IPS DF 4.7 (cell line): ENCODE measurements at regions not wholly inside any gene's neighbourhood (a gene's known extent, or its start where the extent isn't known, plus 50 kb on each side); places are given as distances from the start of the nearest gene placed in this dataset.

Source experiments
- DNase-seq: peaks from one replicate; pipeline ENCODE4 v3.0.0-alpha.2; 2013; ENCODE audit warnings: low spot score; ENCODE audit errors: extremely low read depth

DNA sequence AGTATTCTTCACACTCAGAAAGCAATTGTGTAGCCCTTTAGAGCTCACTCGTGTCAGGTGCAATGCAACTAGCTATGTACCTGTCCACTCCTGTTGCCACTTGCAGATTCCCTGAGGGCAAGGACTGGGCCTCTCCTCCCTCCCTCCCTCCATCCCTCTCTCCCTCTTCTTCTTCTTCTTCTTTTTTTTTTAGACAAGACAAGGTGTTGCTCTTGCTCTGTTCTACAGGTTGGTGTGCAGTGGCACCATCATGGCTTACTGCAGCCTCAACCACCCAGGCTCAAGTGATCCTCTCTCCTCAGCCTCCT, 119.7 kb downstream of the ACKR3 start:
- no peak for DNase-seq

DNA sequence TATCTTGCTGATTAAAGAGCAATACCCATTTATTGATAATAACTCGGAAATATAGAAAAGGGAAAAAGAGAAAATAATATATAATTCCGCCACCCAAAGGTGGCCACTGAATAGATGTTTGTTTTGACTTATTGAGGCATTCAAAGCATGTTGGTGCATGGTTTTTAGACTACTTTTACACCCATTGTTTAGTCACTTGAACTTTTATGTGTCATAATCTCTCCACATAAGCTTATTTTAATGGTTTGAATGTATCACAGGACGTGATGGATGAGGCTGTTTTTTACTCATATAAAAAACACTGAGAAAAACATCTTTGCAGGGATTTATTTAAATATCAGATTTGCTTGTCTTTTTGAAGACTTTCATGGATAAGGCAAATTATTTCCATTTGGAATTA, 120.4 kb downstream of the ACKR3 start:
- DNase-seq, result no peak

DNA sequence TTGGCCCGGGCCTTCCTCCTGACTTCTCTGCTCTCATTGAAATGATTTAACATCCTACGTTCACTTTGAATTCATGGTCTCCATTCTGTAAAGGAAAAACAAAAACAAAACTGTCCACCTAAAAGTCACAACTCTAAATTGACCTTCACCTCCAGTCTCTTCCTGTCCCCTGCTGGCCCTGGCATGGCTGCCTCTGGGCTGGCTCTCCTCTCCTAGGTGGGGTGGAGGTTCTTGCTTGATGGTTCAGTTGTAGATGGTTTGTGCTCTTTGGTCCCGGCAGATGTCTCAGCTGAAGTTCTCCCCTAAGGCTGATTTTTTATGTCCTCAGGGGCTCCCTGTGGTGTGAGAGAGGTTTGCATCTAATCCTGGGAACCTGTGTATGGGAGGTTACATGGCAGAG, 121.1 kb downstream of the ACKR3 start:
- DNase-seq, result no peak

DNA sequence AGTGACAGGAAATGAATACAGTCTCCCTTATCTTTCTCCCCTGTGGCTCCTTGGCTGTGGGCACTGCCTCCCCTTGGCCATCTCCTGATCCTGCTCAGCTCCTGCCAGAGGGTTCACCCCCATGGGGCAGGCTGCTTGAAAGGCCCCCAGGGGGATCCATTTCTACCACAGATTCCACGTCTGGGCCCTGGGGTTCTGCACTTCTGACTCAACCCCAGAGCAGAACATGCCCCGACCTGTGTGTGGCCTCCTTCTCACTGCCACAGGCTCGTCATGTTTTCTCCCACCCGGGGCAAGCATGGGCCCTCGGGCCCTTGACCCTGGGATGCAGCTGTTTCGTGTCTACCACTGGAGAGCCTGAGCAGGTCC, 122.2 kb downstream of the ACKR3 start:
- DNase-seq, result no peak

DNA sequence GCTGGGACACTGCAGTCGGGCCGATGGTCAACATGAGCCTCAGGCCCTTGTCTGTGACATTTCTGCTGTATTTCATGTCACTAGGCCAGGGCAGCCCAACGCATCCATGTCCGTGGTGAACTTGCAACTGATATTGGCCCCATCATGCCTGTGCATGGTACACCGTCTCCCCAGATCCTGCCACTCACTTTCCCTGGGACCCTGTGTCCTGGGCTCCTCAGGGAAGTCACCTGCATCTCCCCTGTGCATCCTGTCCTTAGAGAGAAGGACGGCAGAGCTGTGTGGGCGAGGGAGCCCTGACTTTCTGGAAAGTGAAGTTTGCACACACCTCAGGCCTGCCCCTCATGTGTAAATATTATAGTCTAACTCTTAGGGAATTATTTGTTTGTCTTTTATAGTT, 123.3 kb downstream of the ACKR3 start:
- no peak for DNase-seq

DNA sequence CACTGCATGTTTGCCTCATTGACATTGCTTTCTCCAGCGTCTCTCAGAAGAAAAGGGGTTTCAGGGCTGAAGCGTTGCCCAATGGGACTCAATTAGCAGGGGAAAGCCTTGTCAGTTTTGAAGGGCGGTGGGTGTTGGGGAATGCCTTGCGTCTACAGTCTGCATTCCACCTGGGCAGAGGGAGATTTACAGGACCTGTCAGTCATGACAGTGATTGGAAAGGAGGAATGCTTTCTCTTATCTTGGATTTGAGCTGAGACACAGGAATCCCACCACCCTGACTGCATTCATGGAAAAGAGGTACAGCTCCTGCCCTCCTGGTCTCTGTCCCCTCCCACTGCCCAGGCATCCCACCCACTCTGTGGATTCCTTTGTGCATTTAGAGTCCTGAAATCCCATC, 123.9 kb downstream of the ACKR3 start:
- DNase-seq, result no peak

DNA sequence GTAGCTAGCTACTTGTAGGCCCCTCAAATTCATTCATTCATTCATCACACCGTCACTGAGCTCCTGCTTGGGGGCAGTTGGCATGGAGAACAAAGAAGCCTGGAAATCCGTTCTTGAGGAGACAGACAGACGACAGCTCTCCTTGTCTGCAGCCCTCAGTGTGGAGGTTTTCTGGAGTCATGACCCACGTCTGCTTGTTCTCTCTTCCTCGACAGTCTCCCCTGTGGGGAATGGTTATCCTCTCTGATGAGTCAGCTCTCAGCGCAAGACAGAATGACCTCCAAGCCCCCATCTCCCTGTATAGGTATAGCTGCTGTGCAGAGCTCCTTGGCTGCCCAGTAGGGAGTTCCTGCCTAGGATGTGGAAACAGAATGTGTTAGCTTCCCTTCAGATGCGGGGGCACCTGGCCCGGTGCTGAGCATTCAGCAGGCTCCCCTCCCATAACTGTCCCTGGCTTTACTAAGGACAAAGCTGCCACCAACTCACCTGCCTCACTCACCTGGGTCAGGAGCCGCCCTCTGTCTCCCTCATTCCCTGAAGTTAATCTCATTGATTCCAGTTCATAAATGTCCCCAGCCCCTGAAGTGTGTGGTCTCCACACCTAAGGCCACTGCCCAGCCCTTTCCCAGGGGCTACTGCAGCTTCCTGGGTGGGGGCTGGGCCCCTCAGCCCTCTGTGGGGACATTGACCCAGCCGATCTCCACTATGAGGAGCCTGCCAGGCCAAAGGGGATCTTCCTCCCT, 124.7 kb downstream of the ACKR3 start:
- DNase-seq, result no peak

DNA sequence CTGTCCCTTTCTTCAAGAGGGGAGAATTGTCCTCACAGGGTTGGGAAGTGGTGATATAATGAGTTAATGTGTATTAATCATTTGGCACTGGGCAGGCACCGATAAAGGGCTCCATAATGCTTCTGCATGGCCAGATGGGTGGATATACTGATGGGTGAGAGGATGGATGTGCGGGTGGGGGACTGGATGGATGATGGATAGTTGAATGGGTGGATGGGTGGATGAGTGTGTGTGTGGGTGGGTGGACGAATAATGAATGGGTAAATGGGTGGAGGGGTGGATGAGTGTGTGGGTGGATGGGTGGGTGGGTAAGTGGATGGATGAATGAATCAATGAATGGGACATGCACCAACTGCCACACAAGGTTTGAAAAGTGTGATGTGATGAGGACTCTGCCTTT, 127.2 kb downstream of the ACKR3 start:
- DNase-seq, result no peak

DNA sequence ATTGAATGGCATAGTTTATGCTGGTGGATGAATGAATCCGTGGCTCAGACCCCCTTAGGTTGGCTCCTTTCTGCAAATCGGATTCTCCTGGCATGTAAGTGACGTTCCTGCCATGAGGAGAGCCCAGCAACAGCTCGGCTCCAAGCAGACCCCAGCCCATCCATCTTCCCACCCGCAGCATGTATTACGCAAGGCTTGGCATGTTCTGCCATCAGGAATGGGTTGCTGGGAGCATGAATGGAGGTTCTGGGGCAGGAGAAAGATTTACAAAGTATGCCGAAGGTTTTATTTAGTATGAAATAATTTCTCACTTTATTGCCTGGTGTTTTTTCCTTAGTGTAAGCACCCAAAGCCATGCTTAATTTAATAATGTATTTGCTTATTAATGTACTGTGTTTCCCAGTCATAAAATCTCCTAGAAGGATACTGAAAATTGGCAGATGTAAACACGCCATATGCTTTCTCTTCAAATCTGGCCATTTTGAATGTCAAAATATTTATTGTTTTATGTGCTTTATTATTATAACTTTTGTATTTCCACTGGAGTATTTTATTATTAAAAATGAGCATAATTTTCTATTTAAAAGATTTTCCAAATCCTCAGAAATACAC, 128.5 kb downstream of the ACKR3 start:
- DNase-seq, result no peak

DNA sequence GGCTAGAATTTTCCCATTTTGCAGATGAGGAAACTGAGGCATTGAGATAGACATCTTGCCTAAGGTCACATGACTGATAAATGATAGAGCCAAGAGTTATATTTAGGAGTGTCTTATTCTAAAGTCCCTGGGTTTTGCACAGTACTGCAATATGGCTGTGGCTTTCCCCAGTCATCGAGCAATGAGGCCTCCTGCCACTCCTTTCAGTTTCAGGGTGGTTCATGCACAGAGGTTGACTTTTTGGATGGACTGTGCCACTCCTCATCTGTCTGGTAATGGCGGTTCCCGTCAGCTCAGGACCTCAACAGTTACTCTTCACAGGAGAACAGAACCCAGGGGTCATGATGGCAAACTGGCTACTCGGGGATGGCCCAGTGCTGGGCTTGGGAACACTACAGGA, 131.1 kb downstream of the ACKR3 start:
- no peak for DNase-seq

DNA sequence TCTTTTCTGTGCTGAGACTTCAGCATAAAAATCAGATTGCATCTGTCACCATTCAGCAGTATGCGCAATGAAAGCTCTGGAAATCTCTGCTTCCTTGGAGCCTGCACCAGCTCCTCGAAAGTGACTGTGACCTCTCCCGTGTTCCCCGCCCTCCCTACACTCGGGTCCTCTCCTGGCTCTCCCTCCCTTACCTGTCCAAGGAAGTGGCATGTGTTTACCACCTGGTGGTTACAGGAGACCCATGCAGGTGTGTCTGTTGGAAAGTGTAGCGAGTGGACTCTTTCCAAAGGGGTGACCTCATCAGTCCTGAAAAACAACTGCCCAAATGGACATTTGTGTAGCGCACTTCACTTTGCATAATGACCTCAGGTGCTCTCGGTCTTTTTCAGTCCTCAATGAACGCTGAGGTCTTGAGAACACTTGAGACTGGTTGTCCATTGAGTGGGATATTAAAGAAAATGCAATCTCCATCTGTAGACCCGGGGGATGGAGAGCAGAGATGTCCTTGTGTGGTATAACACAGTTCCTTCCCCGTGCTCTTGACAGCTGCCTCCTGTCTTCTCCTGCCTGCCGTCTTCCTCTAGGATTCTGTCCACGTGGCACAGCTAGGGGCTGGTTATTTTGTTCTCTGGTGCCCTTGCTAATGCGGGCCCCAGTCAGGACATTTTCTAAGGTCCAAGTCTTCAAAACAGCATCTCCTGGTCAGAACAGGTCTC, 133.2 kb downstream of the ACKR3 start:
- DNase-seq, result no peak

DNA sequence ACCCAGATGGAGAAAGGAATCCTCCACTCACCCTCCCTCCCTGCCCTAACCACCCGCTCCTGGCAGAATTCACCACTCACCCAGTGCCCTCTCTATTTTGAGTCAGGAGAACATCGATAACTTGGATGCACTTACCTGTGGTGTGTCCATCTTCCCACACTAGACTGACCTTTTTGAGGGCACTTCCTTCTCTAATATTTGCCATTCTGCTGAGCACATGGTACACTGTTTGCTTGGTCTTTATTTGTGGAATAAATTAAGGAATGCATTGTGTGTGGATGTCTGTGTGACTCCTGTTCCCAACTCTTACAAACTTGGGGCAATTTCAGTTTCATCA, 133.7 kb downstream of the ACKR3 start:
- no peak for DNase-seq

DNA sequence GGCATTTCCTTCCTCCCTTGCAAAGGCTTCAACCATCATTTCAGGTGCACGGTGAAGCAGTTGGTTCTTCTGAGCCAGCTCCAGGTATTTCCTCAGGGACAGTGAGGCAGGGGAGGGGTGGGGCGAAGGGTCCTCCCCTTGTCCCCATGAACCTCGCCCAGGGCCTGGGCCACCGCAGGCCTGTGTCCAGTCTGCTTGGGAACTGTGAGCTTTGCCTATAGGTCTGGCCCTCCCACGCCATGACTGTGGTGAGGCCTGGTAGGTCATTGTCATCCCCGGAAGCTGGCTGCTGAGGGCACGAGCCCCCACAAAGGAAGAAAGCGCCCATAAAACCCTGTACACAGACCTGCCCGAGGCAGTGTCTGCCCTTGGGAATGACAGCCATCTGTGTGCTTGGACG, 134.3 kb downstream of the ACKR3 start:
- no peak for DNase-seq

DNA sequence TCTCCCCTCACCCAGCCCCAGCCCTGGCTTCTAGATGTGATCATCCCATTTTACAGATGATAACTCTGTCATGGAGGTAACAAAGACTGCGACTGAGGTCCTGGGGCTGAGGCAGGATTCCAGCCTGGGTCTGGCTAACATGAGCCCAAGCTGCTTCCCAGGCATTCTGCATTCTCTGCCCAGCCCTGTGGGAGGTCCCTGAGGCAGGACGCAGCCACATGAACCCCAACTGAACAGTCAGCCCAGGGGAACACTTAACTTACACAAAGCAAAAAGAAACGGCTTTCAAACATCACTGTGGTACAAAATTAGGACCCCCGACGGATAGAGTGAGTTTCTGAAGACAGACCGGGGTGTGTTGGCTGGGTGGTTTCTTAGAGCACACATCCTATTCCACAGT, 135.3 kb downstream of the ACKR3 start:
- DNase-seq, result no peak

DNA sequence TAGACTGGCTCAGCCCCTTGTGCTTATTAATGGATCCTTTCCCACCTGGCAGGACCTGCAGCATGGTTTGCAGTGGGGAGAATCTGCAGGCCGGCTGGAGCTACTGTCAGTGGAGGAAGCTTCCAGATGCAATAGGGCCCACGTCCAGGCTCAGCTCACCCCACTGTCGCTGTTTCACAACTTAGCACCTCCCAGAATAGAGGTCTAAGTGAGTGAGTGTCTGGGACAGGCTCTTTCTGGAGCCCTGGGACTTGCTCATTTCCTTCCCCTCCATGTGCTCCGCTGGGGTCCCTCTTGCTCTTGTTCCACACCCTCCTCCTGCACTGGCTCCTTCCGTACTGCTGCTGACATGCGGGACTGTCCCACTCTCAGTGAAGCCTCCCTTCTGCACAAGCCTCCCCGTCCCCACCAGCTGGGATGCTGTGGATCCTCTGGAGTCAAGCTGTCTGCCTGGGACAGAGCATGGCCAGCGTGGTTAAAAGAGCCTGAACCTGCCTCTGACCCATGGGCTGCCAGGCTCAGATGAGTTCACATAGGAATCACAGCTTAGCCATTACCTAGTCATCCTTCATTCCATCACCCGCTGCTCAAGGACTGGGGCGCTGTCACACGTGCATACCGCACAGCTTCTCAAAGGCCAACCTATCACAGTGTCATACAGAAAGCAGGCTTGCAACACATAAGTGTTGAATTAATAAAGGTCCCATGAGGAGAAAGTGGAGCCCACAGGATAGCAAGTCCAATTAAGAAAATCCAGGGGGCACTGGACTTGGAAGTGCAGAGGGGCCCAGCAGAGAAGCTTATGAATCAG, 135.9 kb downstream of the ACKR3 start:
- DNase-seq, result no peak

DNA sequence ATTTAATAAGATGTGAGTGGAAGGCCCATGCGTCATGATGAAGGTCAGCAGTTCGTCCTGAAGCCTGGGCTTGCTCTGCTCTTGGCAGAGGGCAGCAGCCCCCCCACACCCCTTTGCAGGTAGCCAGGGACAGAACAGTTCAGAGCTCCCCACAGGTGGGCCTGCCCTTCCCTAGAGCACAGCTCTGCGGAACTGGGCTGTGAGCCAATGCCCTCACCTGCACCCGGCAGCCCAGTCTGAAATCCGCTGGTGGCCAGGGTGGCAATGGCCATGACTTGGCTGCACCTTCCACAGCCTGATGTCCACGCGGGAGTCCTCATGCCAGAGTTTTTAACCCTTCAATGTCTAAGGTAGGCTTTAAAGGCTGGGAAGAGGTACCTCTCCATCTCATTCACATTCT, 136.7 kb downstream of the ACKR3 start:
- no peak for DNase-seq

DNA sequence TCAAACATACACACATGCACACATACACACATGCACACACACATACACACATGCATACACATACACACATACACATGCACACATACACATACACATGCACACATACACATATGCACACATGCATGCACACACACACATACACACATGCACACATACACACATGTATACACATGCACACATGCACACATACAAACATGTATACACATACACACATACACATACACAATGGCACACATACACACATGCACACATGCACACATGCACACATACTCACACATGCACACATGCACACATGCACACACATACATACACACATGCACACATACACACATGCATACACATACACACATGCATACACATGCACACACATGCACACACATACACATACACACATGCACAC, 137.2 kb downstream of the ACKR3 start:
- DNase-seq, result no peak

DNA sequence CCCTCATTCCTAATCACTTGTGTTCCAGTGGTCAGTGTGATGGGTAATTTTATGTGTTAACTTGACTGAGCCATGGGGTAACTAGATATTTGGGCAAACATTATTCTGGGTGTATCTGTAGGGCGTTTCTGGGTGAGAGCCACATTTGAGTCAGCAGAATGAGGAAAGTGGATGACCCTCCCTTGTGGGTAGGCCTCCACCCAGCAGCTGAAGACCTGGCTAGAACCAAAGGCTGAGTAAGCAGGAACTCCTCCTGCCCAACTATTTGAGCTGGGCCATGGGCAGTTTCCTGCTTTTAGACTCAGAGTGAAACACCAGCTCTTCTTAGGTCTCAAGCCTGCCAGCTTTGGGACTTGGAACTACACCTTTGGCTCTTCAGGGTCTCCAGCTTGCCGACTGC, 141.8 kb downstream of the ACKR3 start:
- no peak for DNase-seq

DNA sequence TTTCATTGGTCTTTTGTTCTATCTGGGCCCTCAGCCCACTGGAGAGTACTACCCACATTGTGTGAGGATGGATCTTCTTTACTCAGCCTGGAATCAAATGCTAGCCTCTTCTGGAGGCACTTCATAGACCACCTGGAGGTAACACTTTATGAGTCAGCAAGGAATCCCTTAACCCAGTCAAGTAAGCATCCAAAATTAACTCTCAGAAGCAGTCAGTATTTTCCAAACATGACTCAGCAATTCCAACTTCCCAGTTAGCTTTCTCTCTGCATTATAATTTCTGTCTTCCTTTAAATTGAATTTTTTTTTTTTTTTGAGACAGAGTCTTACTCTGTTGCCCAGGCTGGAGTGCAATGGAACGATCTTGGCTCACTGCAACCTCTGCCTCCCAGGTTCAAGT, 142.7 kb downstream of the ACKR3 start:
- no peak for DNase-seq

DNA sequence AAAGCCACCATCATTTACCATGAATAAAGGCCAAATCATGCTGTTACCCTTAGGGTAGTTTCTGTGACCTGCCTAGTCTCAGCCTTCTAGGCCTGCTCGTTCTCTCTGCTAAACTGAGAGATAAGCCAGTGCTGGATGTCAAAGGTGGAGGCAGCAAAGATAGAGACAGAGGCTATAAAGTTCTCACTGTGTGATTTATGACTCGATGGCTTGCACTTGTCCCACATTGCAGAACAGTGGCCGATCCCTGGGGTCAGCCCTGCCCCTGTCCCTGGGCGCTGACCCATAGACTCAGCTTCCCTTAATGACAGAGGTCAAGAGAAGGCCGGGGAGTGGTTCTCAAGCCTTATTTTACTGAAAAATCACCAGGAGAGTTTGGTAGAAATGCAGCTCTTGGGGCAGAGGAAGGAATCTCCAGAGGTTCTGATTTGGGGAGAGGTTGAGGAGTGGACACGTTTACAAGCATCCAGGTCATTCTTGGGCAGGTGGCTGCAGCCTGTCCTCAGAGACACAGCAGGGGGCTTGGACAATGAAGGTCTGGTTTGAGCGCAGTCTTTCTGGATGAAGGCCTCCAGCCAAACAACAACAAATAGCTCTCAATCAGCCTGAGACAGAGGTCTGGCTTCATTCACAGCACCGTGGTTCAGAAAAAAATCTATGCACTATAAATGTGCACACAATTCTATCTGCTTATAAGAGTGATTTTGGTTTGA, 143.5 kb downstream of the ACKR3 start:
- no peak for DNase-seq

DNA sequence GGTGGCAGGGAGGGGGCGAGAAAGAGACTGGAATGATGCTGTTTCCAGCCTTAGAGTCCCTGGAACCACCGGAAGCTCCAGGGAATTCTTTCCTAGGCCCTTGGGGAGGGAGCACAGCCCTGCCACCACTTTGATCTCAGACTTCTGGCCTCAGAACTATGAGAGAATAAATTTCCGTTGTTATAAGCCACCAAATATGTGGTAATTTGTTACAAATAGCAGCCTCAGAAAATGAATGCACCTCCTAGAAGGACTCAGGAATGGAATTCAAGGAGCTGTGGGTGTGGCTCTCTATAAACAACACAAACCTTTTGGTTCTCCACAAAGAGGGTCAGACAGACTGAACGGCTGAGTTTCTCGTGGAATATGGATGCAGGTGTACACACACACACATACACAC, 144.5 kb downstream of the ACKR3 start:
- no peak for DNase-seq

DNA sequence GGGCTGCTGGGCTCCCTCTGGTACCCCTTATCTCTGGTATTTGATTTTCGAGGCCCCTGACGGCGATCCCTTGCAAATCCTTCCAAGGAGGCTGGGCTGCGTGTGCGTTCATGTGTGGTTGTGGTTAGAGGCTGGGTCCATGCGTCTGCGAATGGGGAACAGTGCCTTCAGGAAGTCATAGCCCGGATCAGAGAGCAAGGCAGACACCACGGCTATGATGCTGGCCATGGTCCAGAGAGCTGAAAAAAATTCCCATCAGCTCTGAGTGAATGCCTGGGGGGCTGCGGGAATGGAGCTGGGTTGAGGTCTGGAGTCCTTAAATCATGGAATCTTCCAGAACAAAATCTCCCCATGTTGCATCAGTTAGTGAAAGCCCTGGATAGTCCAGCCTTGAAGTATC, 145.5 kb downstream of the ACKR3 start:
- DNase-seq, result no peak
